ENCODE measurements at regions not wholly inside any gene's neighbourhood (a gene's known extent, or its start where the extent isn't known, plus 50 kb on each side); places are given as distances from the start of the nearest gene placed in this dataset.

GRCh38 chr7:19989906-19990305 is 216.5 kb upstream of the TMEM196 start:
- Histone ChIP-seq H3K4me2 (no peak overlapping the region; the same call in 1 of the 2 replicates), H3K4me3 (no peak overlapping the region), H3K27ac (ENCODE audit: low read depth) (no peak overlapping the region), H3K27me3 (ENCODE audit: insufficient read depth) (no peaks in the 10 kb centered on the region), H3K9me2 (ENCODE audit: insufficient read depth) (no peaks in the 10 kb centered on the region), H3K79me2 (replicated peaks; ENCODE audit: insufficient read depth) (0 out of 2 replicates have a peak, but pooled peaks cover 7% of the 10 kb centered on the region), H2AFZ (no peak overlapping the region), H3K36me3 (ENCODE audit: insufficient read depth) (no peaks in the 10 kb centered on the region), H3F3A (replicated peaks; ENCODE audit: low read depth) (no peaks in the 10 kb centered on the region), H4K20me1 (replicated peaks; ENCODE audit: insufficient read depth) (no peaks in the 10 kb centered on the region), H3K4me1 (ENCODE audit: insufficient read depth) (peaks cover 26% of the 10 kb centered on the region)
- ATAC-seq (no peak), DNase-seq (ENCODE audit: low spot score) (no peak)
- Mint-ChIP-seq H3K27me3 (ENCODE audit: insufficient read depth, low read depth, poor library complexity) (no peaks in the 10 kb centered on the region), H3K4me3 (no peak overlapping the region), H3K9me3 (no peaks in the 10 kb centered on the region), H3K27ac (no peak overlapping the region), H3K4me1 (peaks cover 26% of the 10 kb centered on the region), H3K36me3 (ENCODE audit: low read depth) (peaks cover 5% of the 10 kb centered on the region; the same call in 1 of the 3 replicates)
- TF ChIP-seq STAT1 (IDR thresholded peaks at IDR 0.05; ENCODE audit: unreplicated experiment) (no peak), CTCF (conservative IDR thresholded peaks at IDR 0.05; ENCODE audit: low read depth in 2 of 2) (no peak), EZH2 (IDR thresholded peaks at IDR 0.05; ENCODE audit: low read depth, unreplicated experiment) (no peak), CREB1 (CRISPR knock-in tag; IDR thresholded peaks at IDR 0.05; ENCODE audit: low read depth) (no peak), ZNF462 (CRISPR knock-in tag; IDR thresholded peaks at IDR 0.05) (no peak), EZH2phosphoT487 (IDR thresholded peaks at IDR 0.05; ENCODE audit: unreplicated experiment) (no peak), ZNF114 (CRISPR knock-in tag; IDR thresholded peaks at IDR 0.05) (no peak), ETS1 (IDR thresholded peaks at IDR 0.05) (no peak), NANOG (IDR thresholded peaks at IDR 0.05; ENCODE audit: borderline replicate concordance) (no peak), ZNF331 (CRISPR knock-in tag; IDR thresholded peaks at IDR 0.05; ENCODE audit: low read depth) (no peak), JUNB (IDR thresholded peaks at IDR 0.05; ENCODE audit: unreplicated experiment) (no peak)

All from GM23338 (cell line).